K562 (cell line): ENCODE measurements at regions not wholly inside any gene's neighbourhood (a gene's known extent, or its start where the extent isn't known, plus 50 kb on each side); places are given as distances from the start of the nearest gene placed in this dataset.

ENCODE experiments used
- ATAC-seq: fragments of 200-7000 bp; cut with Tn5 transposase; 3 replicates; pipeline ENCODE4 v1.9.1; 2020; ENCODE audit warnings: moderate library complexity
- BruUV-seq: library from RNA; stranded (reverse); fragments of 400-500 nt; replicated peaks from 2 replicates; lab custom pipeline; 2021; lab: Mats Ljungman, UMichigan
- CTCF ChIA-PET: fragments of 300-600 bp; formaldehyde crosslinking; extraction: SDS; loops from one replicate; lab custom pipeline; 2021; ENCODE audit warnings: low intra/inter-chr PET ratio; lab: Yijun Ruan, JAX
- POLR2A ChIA-PET: fragments of 300-600, 350-650 bp; sonication (Branson Sonifier 250); formaldehyde crosslinking; extraction: SDS; loops from one replicate; lab custom pipeline; 2021; ENCODE audit warnings: antibody characterized with exemption, inconsistent platforms; lab: Yijun Ruan, JAX
- DNase-seq, 4 experiments: peaks; one replicate each; pipeline versions ENCODE4 v3.0.0 to v3.0.0-alpha.2; 2011 to 2018; ENCODE audit warnings: low spot score in 3 of 4, mixed read lengths in 3 of 4; ENCODE audit errors: extremely low read depth in 1 of 4
- FAIRE-seq: peaks from 2 replicates; lab custom pipeline; 2011; peaks lifted over from hg19 to GRCh38; lab: Jason Lieb, UNC
- H2AFZ ChIP-seq: 2 replicates; pipeline ENCODE4 v1.6.0; 2011; ENCODE audit warnings: low read depth, low read length, control low read depth, inconsistent platforms
- H3K27ac ChIP-seq: fragments of 200-600 bp; 3 replicates; pipeline ENCODE4 v1.8.0; 2011; ENCODE audit warnings: low read depth, mild to moderate bottlenecking, control low read depth, inconsistent platforms, low read length, moderate library complexity, mixed read lengths; ENCODE audit errors: extremely low read depth
- H3K27me3 ChIP-seq, 2 experiments: fragments of 300-600 bp in 1 of 2; 2 replicates in 1 of 2; 3 replicates in 1 of 2; pipeline versions ENCODE4 v1.6.0 to v1.8.0; 2011; ENCODE audit warnings: inconsistent platforms in 2 of 2, low read length in 2 of 2, mild to moderate bottlenecking in 1 of 2, mixed read lengths in 1 of 2, moderate library complexity in 1 of 2; ENCODE audit not compliant: control insufficient read depth in 2 of 2, insufficient read depth in 2 of 2
- H3K36me3 ChIP-seq: fragments of 300-600 bp; 3 replicates; pipeline ENCODE4 v1.8.0; 2011; ENCODE audit warnings: mild to moderate bottlenecking, low read length, inconsistent platforms; ENCODE audit not compliant: control insufficient read depth, insufficient read depth
- H3K4me1 ChIP-seq, 2 experiments: fragments of 200-600 bp in 1 of 2; replicated peaks in 1 of 2; 2 replicates in 1 of 2; 3 replicates in 1 of 2; pipeline versions ENCODE4 v1.5.1 to v1.8.0; 2011; ENCODE audit warnings: inconsistent platforms in 2 of 2, low read length in 2 of 2, mild to moderate bottlenecking in 1 of 2, mixed read lengths in 1 of 2, moderate library complexity in 1 of 2; ENCODE audit not compliant: control insufficient read depth in 2 of 2, insufficient read depth in 2 of 2
- H3K4me2 ChIP-seq: 2 replicates; pipeline ENCODE4 v1.6.1; 2011; ENCODE audit warnings: low read length, control low read depth, inconsistent platforms, mixed read lengths; ENCODE audit not compliant: insufficient read depth
- H3K4me3 ChIP-seq: fragments of 200-600 bp; sonication (generic), shearing (Covaris generic); 2 replicates; pipeline ENCODE4 v1.5.1; 2016; ENCODE audit warnings: control low read depth, inconsistent platforms
- H3K79me2 ChIP-seq: fragments of 200-600 bp; 3 replicates; pipeline ENCODE4 v1.8.0; 2011; ENCODE audit warnings: low read length, inconsistent platforms; ENCODE audit not compliant: control insufficient read depth, insufficient read depth
- H3K9ac ChIP-seq, 2 experiments: 2 replicates each; pipeline versions ENCODE4 v1.6.0 to v1.6.1; 2011; ENCODE audit warnings: low read depth in 2 of 2, low read length in 2 of 2, control low read depth in 1 of 2, inconsistent platforms in 1 of 2, mild to moderate bottlenecking in 1 of 2, mixed read lengths in 1 of 2; ENCODE audit not compliant: insufficient read depth in 1 of 2
- H3K9me1 ChIP-seq: one replicate; pipeline ENCODE4 v1.6.0; 2011; ENCODE audit warnings: inconsistent platforms, mild to moderate bottlenecking, low read length, moderate library complexity; ENCODE audit not compliant: control insufficient read depth, insufficient read depth
- H3K9me3 ChIP-seq: replicated peaks from 2 replicates; pipeline ENCODE4 v1.5.1; 2011; ENCODE audit warnings: low read depth, low read length, inconsistent platforms; ENCODE audit not compliant: control insufficient read depth, insufficient read depth
- H4K20me1 ChIP-seq: replicated peaks from 2 replicates; pipeline ENCODE4 v1.6.1; 2011; ENCODE audit warnings: low read length, inconsistent platforms, mixed read lengths; ENCODE audit not compliant: control insufficient read depth, insufficient read depth
- ADNP ChIP-seq: fragments of 200-800 bp; sonication (Bioruptor generic); IDR thresholded peaks from 2 replicates; pipeline ENCODE4 v1.6.1; 2016; ENCODE audit warnings: missing genetic modification characterization, missing compliant biosample characterization
- NCOR1 ChIP-seq: fragments of 450-650 bp; IDR thresholded peaks from 2 replicates; pipeline ENCODE4 v1.6.1; 2016; ENCODE audit warnings: mild to moderate bottlenecking, moderate library complexity
- PCBP1 ChIP-seq: fragments of 200-400 bp; formaldehyde crosslinking; IDR thresholded peaks from 2 replicates; pipeline ENCODE4 v1.6.1; 2018; ENCODE audit warnings: mild to moderate bottlenecking, low read depth, low read length; ENCODE audit not compliant: poor library complexity, severe bottlenecking
- RHOXF2B ChIP-seq: fragments of 250-450 bp; sonication (Bioruptor Pico); conservative IDR thresholded peaks from 2 replicates; pipeline ENCODE4 v1.5.1; 2021
- WGBS: fragments of 100-300 bp; shearing (Covaris generic); methylation state at CpG from one replicate; pipeline ENCODE4 v1.1.6; 2016; ENCODE audit warnings: low coverage, mixed read lengths; ENCODE audit not compliant: insufficient coverage; ENCODE audit errors: missing lambda C conversion rate; 5-methylcytosine and 5-hydroxymethylcytosine counted together
- in situ Hi-C: fragments of 300-500 bp; cut with MboI; formaldehyde crosslinking; loops from 4 replicates; pipeline ENCODE4 v1.15.0; 2018; ENCODE audit warnings: inconsistent platforms, mixed read lengths
- intact Hi-C: fragments of 100-400 bp; cut with micrococcal nuclease; formaldehyde crosslinking; loops from 2 replicates; pipeline ENCODE4 v1.14.2; 2022
- TF ChIP-seq, protein P1 (sequence below): fragments of 250-450 bp; sonication (Bioruptor Pico); IDR thresholded peaks from 2 replicates; pipeline ENCODE4 v1.5.0; 2020; ENCODE audit warnings: mild to moderate bottlenecking, borderline replicate concordance
- TF ChIP-seq, protein P2 (sequence below), 3 experiments: fragments of 200-800 bp in 1 of 3; sonication (Bioruptor generic) in 1 of 3; sonication (generic) in 1 of 3; formaldehyde crosslinking in 1 of 3; IDR thresholded peaks; 2 replicates each; pipeline versions ENCODE4 v1.6.1 to v1.8.0; 2016 to 2022; ENCODE audit warnings: mild to moderate bottlenecking in 2 of 3, missing compliant biosample characterization in 2 of 3, missing genetic modification characterization in 2 of 3, missing genetic modification reagents in 1 of 3
- TF ChIP-seq, protein P3 (sequence below): fragments of 250-450 bp; sonication (Bioruptor Pico); IDR thresholded peaks from 2 replicates; pipeline ENCODE4 v1.6.1; 2021; ENCODE audit warnings: mild to moderate bottlenecking
- TF ChIP-seq, protein P4 (sequence below): fragments of 150-350 bp; conservative IDR thresholded peaks from 2 replicates; pipeline ENCODE4 v1.6.1; 2014; ENCODE audit warnings: low read length

DNA sequence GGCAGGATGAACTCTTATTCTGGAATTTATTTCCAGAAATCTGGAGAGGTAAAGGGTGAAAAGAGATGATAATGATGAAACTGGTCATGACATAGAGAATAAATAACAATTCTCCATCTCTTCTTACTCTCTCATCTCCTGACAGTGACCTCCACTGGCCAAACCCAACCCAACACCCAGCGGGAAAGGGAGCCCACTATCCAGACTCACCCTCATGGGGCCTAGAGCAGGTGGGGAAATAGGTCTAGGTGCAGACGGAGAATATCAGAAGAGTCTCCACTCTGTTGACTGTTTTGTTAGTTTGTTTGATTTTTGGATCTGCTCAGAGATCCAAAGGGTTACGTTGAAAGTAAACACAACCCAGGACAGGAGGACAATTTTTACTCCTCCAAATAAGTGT is 263.2 kb upstream of the PARD3B start:
- no peak overlapping the region for H3K4me3 ChIP-seq
- ATAC-seq (no peak), FAIRE-seq (no peak), DNase-seq (no peak)
- no peak overlapping the region for H3K27ac ChIP-seq
- intact Hi-C loops = no loop called here
- ChIA-PET POLR2A (no interaction called here), CTCF (no interaction called here)
- H3K27me3 ChIP-seq = peaks cover 0 to 8% of the 10 kb centered on the region in 2 experiments; a peak in 1 of 5 replicates
- no peaks in the 10 kb centered on the region for H3K9me1 ChIP-seq
- in situ Hi-C loops = no loop called here
- no TSS peak for BruUV-seq
- H3K9me3 ChIP-seq = no peaks in the 10 kb centered on the region
- H3K4me1 ChIP-seq = no peaks in the 10 kb centered on the region
- TF ChIP-seq, protein P1, sequence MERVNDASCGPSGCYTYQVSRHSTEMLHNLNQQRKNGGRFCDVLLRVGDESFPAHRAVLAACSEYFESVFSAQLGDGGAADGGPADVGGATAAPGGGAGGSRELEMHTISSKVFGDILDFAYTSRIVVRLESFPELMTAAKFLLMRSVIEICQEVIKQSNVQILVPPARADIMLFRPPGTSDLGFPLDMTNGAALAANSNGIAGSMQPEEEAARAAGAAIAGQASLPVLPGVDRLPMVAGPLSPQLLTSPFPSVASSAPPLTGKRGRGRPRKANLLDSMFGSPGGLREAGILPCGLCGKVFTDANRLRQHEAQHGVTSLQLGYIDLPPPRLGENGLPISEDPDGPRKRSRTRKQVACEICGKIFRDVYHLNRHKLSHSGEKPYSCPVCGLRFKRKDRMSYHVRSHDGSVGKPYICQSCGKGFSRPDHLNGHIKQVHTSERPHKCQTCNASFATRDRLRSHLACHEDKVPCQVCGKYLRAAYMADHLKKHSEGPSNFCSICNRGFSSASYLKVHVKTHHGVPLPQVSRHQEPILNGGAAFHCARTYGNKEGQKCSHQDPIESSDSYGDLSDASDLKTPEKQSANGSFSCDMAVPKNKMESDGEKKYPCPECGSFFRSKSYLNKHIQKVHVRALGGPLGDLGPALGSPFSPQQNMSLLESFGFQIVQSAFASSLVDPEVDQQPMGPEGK (CRISPR knock-in tag) = no peak
- TF ChIP-seq, protein P2, sequence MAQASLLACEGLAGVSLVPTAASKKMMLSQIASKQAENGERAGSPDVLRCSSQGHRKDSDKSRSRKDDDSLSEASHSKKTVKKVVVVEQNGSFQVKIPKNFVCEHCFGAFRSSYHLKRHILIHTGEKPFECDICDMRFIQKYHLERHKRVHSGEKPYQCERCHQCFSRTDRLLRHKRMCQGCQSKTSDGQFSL (CRISPR knock-in tag; IDR thresholded peaks at IDR 0.05) = no peak
- TF ChIP-seq, protein P2 (tag; IDR thresholded peaks at IDR 0.05) = no peak
- TF ChIP-seq ADNP (tag) (no peak), RHOXF2B (CRISPR knock-in tag) (no peak), NCOR1 (no peak), PCBP1 (no peak)
- TF ChIP-seq, protein P3, sequence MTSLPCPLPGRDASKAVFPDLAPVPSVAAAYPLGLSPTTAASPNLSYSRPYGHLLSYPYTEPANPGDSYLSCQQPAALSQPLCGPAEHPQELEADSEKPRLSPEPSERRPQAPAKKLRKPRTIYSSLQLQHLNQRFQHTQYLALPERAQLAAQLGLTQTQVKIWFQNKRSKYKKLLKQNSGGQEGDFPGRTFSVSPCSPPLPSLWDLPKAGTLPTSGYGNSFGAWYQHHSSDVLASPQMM = no peak
- TF ChIP-seq, protein P4, sequence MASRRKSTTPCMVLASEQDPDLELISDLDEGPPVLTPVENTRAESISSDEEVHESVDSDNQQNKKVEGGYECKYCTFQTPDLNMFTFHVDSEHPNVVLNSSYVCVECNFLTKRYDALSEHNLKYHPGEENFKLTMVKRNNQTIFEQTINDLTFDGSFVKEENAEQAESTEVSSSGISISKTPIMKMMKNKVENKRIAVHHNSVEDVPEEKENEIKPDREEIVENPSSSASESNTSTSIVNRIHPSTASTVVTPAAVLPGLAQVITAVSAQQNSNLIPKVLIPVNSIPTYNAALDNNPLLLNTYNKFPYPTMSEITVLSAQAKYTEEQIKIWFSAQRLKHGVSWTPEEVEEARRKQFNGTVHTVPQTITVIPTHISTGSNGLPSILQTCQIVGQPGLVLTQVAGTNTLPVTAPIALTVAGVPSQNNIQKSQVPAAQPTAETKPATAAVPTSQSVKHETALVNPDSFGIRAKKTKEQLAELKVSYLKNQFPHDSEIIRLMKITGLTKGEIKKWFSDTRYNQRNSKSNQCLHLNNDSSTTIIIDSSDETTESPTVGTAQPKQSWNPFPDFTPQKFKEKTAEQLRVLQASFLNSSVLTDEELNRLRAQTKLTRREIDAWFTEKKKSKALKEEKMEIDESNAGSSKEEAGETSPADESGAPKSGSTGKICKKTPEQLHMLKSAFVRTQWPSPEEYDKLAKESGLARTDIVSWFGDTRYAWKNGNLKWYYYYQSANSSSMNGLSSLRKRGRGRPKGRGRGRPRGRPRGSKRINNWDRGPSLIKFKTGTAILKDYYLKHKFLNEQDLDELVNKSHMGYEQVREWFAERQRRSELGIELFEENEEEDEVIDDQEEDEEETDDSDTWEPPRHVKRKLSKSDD = no peak
- no peaks in the 10 kb centered on the region for H4K20me1 ChIP-seq
- 0% methylated on average over 1 of the region's 3 CpGs for WGBS
- no peaks in the 10 kb centered on the region for H3K36me3 ChIP-seq
- H3K4me2 ChIP-seq = no peak overlapping the region
- H2AFZ ChIP-seq = no peak overlapping the region
- H3K9ac ChIP-seq = no peak overlapping the region
- H3K79me2 ChIP-seq = no peaks in the 10 kb centered on the region
